ENCODE measurements at regions not wholly inside any gene's neighbourhood (a gene's known extent, or its start where the extent isn't known, plus 50 kb on each side); places are given as distances from the start of the nearest gene placed in this dataset.

GRCh38 chr3:194801461-194802432, 116.1 kb downstream of the FAM43A start:
- Histone ChIP-seq H3K36me3 (ENCODE audit: control insufficient read depth in 2 of 2, insufficient read depth in 1 of 2, low read length in 2 of 2) (no peaks in the 10 kb centered on the region), H3K9me3 (ENCODE audit: control insufficient read depth, insufficient read depth, low read depth, low read length) (no peaks in the 10 kb centered on the region), H3K4me3 (ENCODE audit: low read depth, low read length) (no peak overlapping the region), H3K27ac (ENCODE audit: extremely low read depth, low read depth, low read length) (no peak overlapping the region), H3K4me1 (ENCODE audit: control insufficient read depth, insufficient read depth, low read length) (no peaks in the 10 kb centered on the region)
- ChIA-PET POLR2A (no interaction called here), CTCF (interaction anchor here (1.1 to 1.5 kb wide), 2 partner anchors 13 to 119 kb away, joined by 3 to 5 read pairs; no protein-coding TSS in a partner anchor)
- TF ChIP-seq ZNF658 (tag by site-specific recombination; IDR thresholded peaks at IDR 0.05): no peak
- TF ChIP-seq ZBTB8A (tag by site-specific recombination; IDR thresholded peaks at IDR 0.05): no peak
- no peak for TF ChIP-seq BCL11A (tag by site-specific recombination; IDR thresholded peaks at IDR 0.05; ENCODE audit: low read depth)

GRCh38 chr3:194804796-194805195, 119.1 kb downstream of the FAM43A start:
- H3K36me3 ChIP-seq (ENCODE audit: control insufficient read depth in 2 of 2, insufficient read depth in 1 of 2, low read length in 2 of 2): no peaks in the 10 kb centered on the region
- CTCF ChIA-PET: no interaction called here
- no peak overlapping the region for H3K4me3 ChIP-seq (ENCODE audit: low read depth, low read length)
- TF ChIP-seq ZNF239 (tag by site-specific recombination; IDR thresholded peaks at IDR 0.05) (no peak), SP3 (tag by site-specific recombination; IDR thresholded peaks at IDR 0.05) (no peak)
- no peak overlapping the region for H3K27ac ChIP-seq (ENCODE audit: extremely low read depth, low read depth, low read length)
- no peaks in the 10 kb centered on the region for H3K9me3 ChIP-seq (ENCODE audit: control insufficient read depth, insufficient read depth, low read depth, low read length)
- POLR2A ChIA-PET: no interaction called here
- H3K4me1 ChIP-seq (ENCODE audit: control insufficient read depth, insufficient read depth, low read length): no peaks in the 10 kb centered on the region

- H3K36me3 ChIP-seq (ENCODE audit: control insufficient read depth in 2 of 2, insufficient read depth in 1 of 2, low read length in 2 of 2): no peaks in the 10 kb centered on the region
- H3K27ac ChIP-seq (ENCODE audit: extremely low read depth, low read depth, low read length): no peak overlapping the region
- no peak overlapping the region for H3K4me3 ChIP-seq (ENCODE audit: low read depth, low read length)
- H3K4me1 ChIP-seq (ENCODE audit: control insufficient read depth, insufficient read depth, low read length): no peaks in the 10 kb centered on the region
- TF ChIP-seq BCL11B (tag by site-specific recombination; IDR thresholded peaks at IDR 0.05; ENCODE audit: low read depth): no peak
- H3K9me3 ChIP-seq (ENCODE audit: control insufficient read depth, insufficient read depth, low read depth, low read length): no peaks in the 10 kb centered on the region
- CTCF ChIA-PET: interaction anchor here (0.5 kb wide), 1 partner anchor 1233 kb away, joined by 3 read pairs; no protein-coding TSS in a partner anchor
- POLR2A ChIA-PET: no interaction called here
Observed at GRCh38 chr3:194805546-194805945, 119.9 kb downstream of the FAM43A start.

- Histone ChIP-seq H3K4me3 (ENCODE audit: low read depth, low read length) (no peak overlapping the region), H3K9me3 (ENCODE audit: control insufficient read depth, insufficient read depth, low read depth, low read length) (no peaks in the 10 kb centered on the region), H3K27ac (ENCODE audit: extremely low read depth, low read depth, low read length) (no peak overlapping the region), H3K4me1 (ENCODE audit: control insufficient read depth, insufficient read depth, low read length) (no peaks in the 10 kb centered on the region), H3K36me3 (ENCODE audit: control insufficient read depth in 2 of 2, insufficient read depth in 1 of 2, low read length in 2 of 2) (no peaks in the 10 kb centered on the region)
- ChIA-PET CTCF (no interaction called here), POLR2A (no interaction called here)
- no peak for TF ChIP-seq HOXC10 (CRISPR knock-in tag; IDR thresholded peaks at IDR 0.05)
- no peak for TF ChIP-seq KLF8 (tag by site-specific recombination; IDR thresholded peaks at IDR 0.05)
- no peak for TF ChIP-seq ZNF174 (tag by site-specific recombination; IDR thresholded peaks at IDR 0.05)
- no peak for TF ChIP-seq MYNN (tag by site-specific recombination; IDR thresholded peaks at IDR 0.05; ENCODE audit: borderline replicate concordance)
- no peak for TF ChIP-seq PRDM4 (tag by site-specific recombination; IDR thresholded peaks at IDR 0.05)
- no peak for TF ChIP-seq ATF2 (tag by site-specific recombination; IDR thresholded peaks at IDR 0.05; ENCODE audit: low read depth)
- no peak for TF ChIP-seq SCRT2 (tag by site-specific recombination; IDR thresholded peaks at IDR 0.05)
- TF ChIP-seq ZNF140 (tag by site-specific recombination; IDR thresholded peaks at IDR 0.05): no peak
- TF ChIP-seq ZNF175 (tag by site-specific recombination; IDR thresholded peaks at IDR 0.05): no peak
- no peak for TF ChIP-seq ZNF157 (tag by site-specific recombination; IDR thresholded peaks at IDR 0.05)
- no peak for TF ChIP-seq ZNF561 (tag by site-specific recombination; IDR thresholded peaks at IDR 0.05; ENCODE audit: borderline replicate concordance)
- TF ChIP-seq ZBTB44 (tag by site-specific recombination; IDR thresholded peaks at IDR 0.05): no peak
- no peak for TF ChIP-seq KLF16 (tag by site-specific recombination; IDR thresholded peaks at IDR 0.05)
- no peak for TF ChIP-seq CTCF (tag by site-specific recombination; IDR thresholded peaks at IDR 0.05)
Observed at GRCh38 chr3:194806991-194807630, 121.4 kb downstream of the FAM43A start.
